ENCODE measurements at regions not wholly inside any gene's neighbourhood (a gene's known extent, or its start where the extent isn't known, plus 50 kb on each side); places are given as distances from the start of the nearest gene placed in this dataset.
"Not testable (repeated sequence)": the region's sequence is repeated elsewhere in the genome, so short reads cannot be mapped to it uniquely, and the experiment has no call there.

DNA sequence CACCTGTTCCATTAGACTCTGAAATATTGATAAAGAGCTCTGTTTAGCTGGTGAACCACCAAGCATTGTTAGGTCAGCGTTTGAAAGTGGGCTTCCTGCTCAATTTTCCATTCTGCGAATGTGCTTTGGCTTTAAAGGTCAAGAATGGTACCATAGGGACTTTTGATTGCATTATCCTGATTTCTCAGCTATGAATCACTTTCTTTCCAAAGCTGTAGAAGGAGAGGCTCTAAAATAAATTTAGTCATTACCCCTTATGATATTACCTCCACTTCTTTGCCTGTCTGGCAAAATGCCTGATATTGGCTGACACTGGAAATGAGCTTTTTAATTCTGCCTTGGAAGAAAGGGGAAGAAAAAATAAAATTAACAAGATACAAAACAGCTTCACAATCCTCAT, 237.2 kb upstream of the CTNND2 start:
- H3K4me1 ChIP-seq = no peaks in the 10 kb centered on the region
- intact Hi-C loops (cut with DNase I) = no loop called here
- no peak for DNase-seq
- H3K4me3 ChIP-seq = no peak overlapping the region
- TF ChIP-seq CTCF (IDR thresholded peaks at IDR 0.05) (no peak), POLR2A (IDR thresholded peaks at IDR 0.05) (no peak)
- no peak overlapping the region for H3K27ac ChIP-seq
- ATAC-seq = no peak
- no peaks in the 10 kb centered on the region for H3K36me3 ChIP-seq (replicated peaks in 1 of 2; ENCODE audit: insufficient read depth in 1 of 2, low read depth in 2 of 2)
- H3K9me3 ChIP-seq = no peaks in the 10 kb centered on the region
- WGBS, 2 donors = 62 to 64% methylated on average over 2 of the region's 2 CpGs
- no peaks in the 10 kb centered on the region for H3K27me3 ChIP-seq

- no peak for TF ChIP-seq CTCF (IDR thresholded peaks at IDR 0.05)
- TF ChIP-seq POLR2A (IDR thresholded peaks at IDR 0.05) = no peak
- WGBS, 2 donors = 31 to 62% methylated on average over 1 of the region's 1 CpG
- Histone ChIP-seq H3K4me1 (no peaks in the 10 kb centered on the region), H3K27ac (no peak overlapping the region), H3K9me3 (no peaks in the 10 kb centered on the region), H3K36me3 (replicated peaks in 1 of 2; ENCODE audit: insufficient read depth in 1 of 2, low read depth in 2 of 2) (no peaks in the 10 kb centered on the region), H3K4me3 (no peak overlapping the region), H3K27me3 (no peaks in the 10 kb centered on the region)
- DNase-seq (no peak), ATAC-seq (no peak)
- intact Hi-C loops (cut with DNase I) = no loop called here
These were observed 229.3 kb upstream of the CTNND2 start for GRCh38 chr5:12133520-12133919.

- H3K27me3 ChIP-seq; ATAC-seq; H3K9me3 ChIP-seq; H3K4me1 ChIP-seq; intact Hi-C loops (cut with DNase I); H3K4me3 ChIP-seq; DNase-seq; H3K27ac ChIP-seq; H3K36me3 ChIP-seq (replicated peaks in 1 of 2; ENCODE audit: insufficient read depth in 1 of 2, low read depth in 2 of 2): not testable (repeated sequence)
- 80 to 81% methylated on average over 2 of the region's 2 CpGs for WGBS, 2 donors
These were observed 226.8 kb upstream of the CTNND2 start for GRCh38 chr5:12131020-12131419.

GRCh38 chr5:12125895-12126294, 221.6 kb upstream of the CTNND2 start:
- 76 to 83% methylated on average over 4 to 7 of the region's 7 CpGs for WGBS, 2 donors
- TF ChIP-seq CTCF (IDR thresholded peaks at IDR 0.05) = no peak
- no peak for ATAC-seq

DNA sequence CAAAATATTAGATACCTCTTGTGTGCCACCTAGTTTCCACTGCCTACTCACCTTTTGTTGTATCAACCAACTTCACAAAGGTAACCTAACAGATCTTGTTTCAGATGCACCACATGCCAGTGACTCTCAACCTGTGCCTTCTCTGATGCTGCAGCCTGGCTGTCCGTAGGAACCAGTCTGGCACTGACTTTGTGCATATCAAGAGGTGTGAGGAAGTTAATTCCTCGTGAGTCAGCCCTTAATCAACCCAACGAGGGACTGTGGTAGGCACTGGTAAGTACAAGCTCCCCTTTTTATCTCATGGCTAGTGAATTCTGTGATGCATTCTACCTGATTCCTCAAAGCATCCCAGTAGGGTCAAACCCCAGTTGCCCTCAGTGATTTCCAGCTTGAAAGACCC, 215.4 kb upstream of the CTNND2 start:
- DNase-seq (no peak), ATAC-seq (no peak)
- no peak for TF ChIP-seq POLR2A (IDR thresholded peaks at IDR 0.05)
- no peak for TF ChIP-seq CTCF (IDR thresholded peaks at IDR 0.05)
- Histone ChIP-seq H3K27me3 (no peaks in the 10 kb centered on the region), H3K4me1 (no peaks in the 10 kb centered on the region), H3K27ac (no peak overlapping the region), H3K9me3 (no peaks in the 10 kb centered on the region), H3K4me3 (no peak overlapping the region), H3K36me3 (replicated peaks in 1 of 2; ENCODE audit: insufficient read depth in 1 of 2, low read depth in 2 of 2) (no peaks in the 10 kb centered on the region)
- intact Hi-C loops (cut with DNase I) = no loop called here
- WGBS, 2 donors = 36 to 42% methylated on average over 3 of the region's 3 CpGs

More at GRCh38 chr5:12125895-12126294, 221.6 kb upstream of the CTNND2 start:
- no peaks in the 10 kb centered on the region for H3K4me1 ChIP-seq
- no peaks in the 10 kb centered on the region for H3K36me3 ChIP-seq (replicated peaks in 1 of 2; ENCODE audit: insufficient read depth in 1 of 2, low read depth in 2 of 2)
- no peaks in the 10 kb centered on the region for H3K9me3 ChIP-seq
- no peak overlapping the region for H3K27ac ChIP-seq
- DNase-seq = no peak
- H3K27me3 ChIP-seq = no peaks in the 10 kb centered on the region
- intact Hi-C loops (cut with DNase I) = no loop called here
- H3K4me3 ChIP-seq = no peak overlapping the region

All from body of pancreas (tissue), 4 donors.